ENCODE measurements at regions not wholly inside any gene's neighbourhood (a gene's known extent, or its start where the extent isn't known, plus 50 kb on each side); places are given as distances from the start of the nearest gene placed in this dataset.

DNA sequence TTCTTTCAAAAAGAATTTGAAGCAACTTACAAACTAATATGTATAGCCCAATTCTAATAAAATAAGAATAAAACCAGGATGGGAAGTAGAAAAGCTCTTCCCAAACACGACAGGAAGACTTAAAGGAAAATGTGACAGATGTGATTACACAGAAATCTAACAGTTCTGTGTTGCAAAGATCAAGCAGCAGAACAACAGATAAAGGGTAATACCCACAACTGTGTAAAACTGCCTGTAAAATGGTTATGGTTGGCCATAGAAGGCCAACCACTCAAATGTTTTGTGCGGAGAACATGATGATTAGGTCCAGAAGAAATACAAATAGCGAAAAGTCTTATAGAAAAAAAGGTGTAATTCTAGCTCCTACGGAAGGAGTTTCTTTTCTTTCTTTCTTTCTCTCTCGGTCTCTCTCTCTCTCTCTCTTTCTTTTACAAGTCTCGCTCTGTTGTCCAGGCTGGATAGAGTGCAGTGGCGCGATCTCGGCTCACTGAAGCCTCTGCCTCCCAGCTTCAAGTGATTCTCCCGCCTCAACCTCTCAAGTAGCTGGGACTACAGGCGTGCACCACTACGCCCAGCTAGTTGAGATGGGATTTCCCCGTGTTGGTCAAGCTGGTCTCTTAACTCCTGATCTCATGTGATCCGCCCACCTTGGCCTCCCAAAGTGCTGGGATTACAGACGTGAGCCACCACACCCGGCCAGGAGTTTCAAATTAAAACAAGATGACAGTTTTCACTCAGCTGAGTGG is 128.5 kb downstream of the QRSL1 start:
- TF ChIP-seq POLR2A (IDR thresholded peaks at IDR 0.05) (no peak), CTCF (IDR thresholded peaks at IDR 0.05) (no peak)
